ENCODE measurements at regions not wholly inside any gene's neighbourhood (a gene's known extent, or its start where the extent isn't known, plus 50 kb on each side); places are given as distances from the start of the nearest gene placed in this dataset.
"Not testable (repeated sequence)": the region's sequence is repeated elsewhere in the genome, so short reads cannot be mapped to it uniquely, and the experiment has no call there.

GRCh38 chr14:101077481-101078074 is 174.1 kb upstream of the RTL1 start:
- intact Hi-C loops (cut with micrococcal nuclease): no loop called here

- intact Hi-C loops (cut with micrococcal nuclease): no loop called here
Measured at GRCh38 chr14:101078170-101078891, 174.8 kb upstream of the RTL1 start.

- intact Hi-C loops (cut with micrococcal nuclease): no loop called here
Measured at GRCh38 chr14:101078892-101079221, 175.3 kb upstream of the RTL1 start.

- intact Hi-C loops (cut with micrococcal nuclease): no loop called here
Measured at GRCh38 chr14:101080922-101081593, 177.5 kb upstream of the RTL1 start.

- intact Hi-C loops (cut with micrococcal nuclease): no loop called here
Measured at GRCh38 chr14:101082036-101082435, 178.5 kb upstream of the RTL1 start.

GRCh38 chr14:101082436-101083384 is 179.2 kb upstream of the RTL1 start:
- intact Hi-C loops (cut with micrococcal nuclease): no loop called here

- intact Hi-C loops (cut with micrococcal nuclease): no loop called here
Measured at GRCh38 chr14:101083564-101084435, 180.3 kb upstream of the RTL1 start.

- intact Hi-C loops (cut with micrococcal nuclease): no loop called here
Measured at GRCh38 chr14:101084436-101084826, 180.9 kb upstream of the RTL1 start.

GRCh38 chr14:101086926-101087325 is 183.4 kb upstream of the RTL1 start:
- intact Hi-C loops (cut with micrococcal nuclease): no loop called here

GRCh38 chr14:101087614-101088394 is 184.3 kb upstream of the RTL1 start:
- intact Hi-C loops (cut with micrococcal nuclease): no loop called here

- intact Hi-C loops (cut with micrococcal nuclease): no loop called here
Measured at GRCh38 chr14:101088395-101088667, 184.8 kb upstream of the RTL1 start.

- intact Hi-C loops (cut with micrococcal nuclease): no loop called here
Measured at GRCh38 chr14:101088714-101089113, 185.2 kb upstream of the RTL1 start.

GRCh38 chr14:101090478-101090877 is 187.0 kb upstream of the RTL1 start:
- intact Hi-C loops (cut with micrococcal nuclease): not testable (repeated sequence)

GRCh38 chr14:101090976-101091375 is 187.5 kb upstream of the RTL1 start:
- intact Hi-C loops (cut with micrococcal nuclease): no loop called here

GRCh38 chr14:101094916-101095315 is 191.4 kb upstream of the RTL1 start:
- intact Hi-C loops (cut with micrococcal nuclease): not testable (repeated sequence)

- intact Hi-C loops (cut with micrococcal nuclease): no loop called here
Measured at GRCh38 chr14:101096551-101096950, 193.0 kb upstream of the RTL1 start.

GRCh38 chr14:101097109-101097793 is 193.7 kb upstream of the RTL1 start:
- intact Hi-C loops (cut with micrococcal nuclease): no loop called here

- intact Hi-C loops (cut with micrococcal nuclease): no loop called here
Measured at GRCh38 chr14:101098177-101098576, 194.7 kb upstream of the RTL1 start.

- intact Hi-C loops (cut with micrococcal nuclease): no loop called here
Measured at GRCh38 chr14:101098641-101099040, 195.1 kb upstream of the RTL1 start.

Measured in T-helper 1 cell treated with Interleukin-12 subunit alpha and Interleukin-12 subunit beta and Interleukin-4 antibody, amounts not matched to agents 30 ng/mL and 1 ng/mL, for 36 hours (primary cell).